IMR-90 (cell line): ENCODE measurements at regions not wholly inside any gene's neighbourhood (a gene's known extent, or its start where the extent isn't known, plus 50 kb on each side); places are given as distances from the start of the nearest gene placed in this dataset.

ENCODE experiments used
- ATAC-seq: fragments of 200-7000 bp; cut with Tn5 transposase; 2 replicates; pipeline ENCODE4 v1.9.1; 2020; ENCODE audit warnings: low read depth, mild to moderate bottlenecking, moderate library complexity
- BruUV-seq: library from RNA; stranded (reverse); fragments of 400-500 nt; replicated peaks from 2 replicates; lab custom pipeline; 2021; lab: Mats Ljungman, UMichigan
- CTCF ChIA-PET: fragments of 300-600 bp; formaldehyde crosslinking; extraction: SDS; loops from one replicate; lab custom pipeline; 2021; ENCODE audit warnings: antibody characterized with exemption; lab: Yijun Ruan, JAX
- POLR2A ChIA-PET: fragments of 300-600 bp; sonication (Branson Sonifier 250); formaldehyde crosslinking; loops from one replicate; lab custom pipeline; 2022; ENCODE audit warnings: antibody characterized with exemption; ENCODE audit not compliant: unreplicated experiment; lab: Charles Lee
- DNase-seq: peaks from one replicate; pipeline ENCODE4 v3.0.0; 2013
- H2AFZ ChIP-seq: replicated peaks from 2 replicates; pipeline ENCODE3; 2013; ENCODE audit warnings: low read length, mild to moderate bottlenecking; ENCODE audit not compliant: poor library complexity
- H2AK5ac ChIP-seq: 2 replicates; pipeline ENCODE4 v1.6.1; 2013; ENCODE audit warnings: low read depth, low read length, inconsistent platforms
- H2AK9ac ChIP-seq: replicated peaks from 2 replicates; pipeline ENCODE3; 2013; ENCODE audit warnings: mild to moderate bottlenecking, low read depth, low read length, moderate library complexity; ENCODE audit not compliant: poor library complexity
- H2BK120ac ChIP-seq: 2 replicates; pipeline ENCODE4 v1.6.1; 2013; ENCODE audit warnings: low read depth, low read length, inconsistent platforms
- H2BK15ac ChIP-seq: 3 replicates; pipeline ENCODE4 v1.6.1; 2013; ENCODE audit warnings: low read depth, low read length, inconsistent platforms
- H2BK20ac ChIP-seq: 2 replicates; pipeline ENCODE4 v1.6.1; 2013; ENCODE audit warnings: low read depth, mild to moderate bottlenecking, inconsistent platforms, low read length, moderate library complexity
- H2BK5ac ChIP-seq: 2 replicates; pipeline ENCODE4 v1.6.1; 2013; ENCODE audit warnings: mild to moderate bottlenecking, low read depth, low read length, inconsistent platforms; ENCODE audit not compliant: poor library complexity, severe bottlenecking
- H3K14ac ChIP-seq: replicated peaks from 2 replicates; pipeline ENCODE4 v1.6.1; 2013; ENCODE audit warnings: low read depth, low read length, inconsistent platforms
- H3K18ac ChIP-seq: 2 replicates; pipeline ENCODE4 v1.6.1; 2013; ENCODE audit warnings: low read depth, low read length, control low read depth
- H3K23ac ChIP-seq: 2 replicates; pipeline ENCODE4 v1.6.1; 2013; ENCODE audit warnings: low read depth, low read length, inconsistent platforms
- H3K27ac ChIP-seq: 2 replicates; pipeline ENCODE4 v1.5.1; 2013; ENCODE audit warnings: mild to moderate bottlenecking, control low read depth, low read length; ENCODE audit not compliant: insufficient read depth
- H3K27me3 ChIP-seq: 2 replicates; pipeline ENCODE4 v1.6.1; 2013; ENCODE audit warnings: low read length; ENCODE audit not compliant: control insufficient read depth, insufficient read depth
- H3K36me3 ChIP-seq: 2 replicates; pipeline ENCODE4 v1.6.1; 2013; ENCODE audit warnings: low read length, mixed read lengths; ENCODE audit not compliant: control insufficient read depth, insufficient read depth
- H3K4ac ChIP-seq: 2 replicates; pipeline ENCODE4 v1.6.1; 2013; ENCODE audit warnings: low read depth, low read length, inconsistent platforms
- H3K4me1 ChIP-seq: 2 replicates; pipeline ENCODE4 v1.6.1; 2013; ENCODE audit warnings: low read length, mixed read lengths; ENCODE audit not compliant: control insufficient read depth, insufficient read depth
- H3K4me2 ChIP-seq: 2 replicates; pipeline ENCODE4 v1.6.1; 2013; ENCODE audit warnings: low read depth, mild to moderate bottlenecking, control low read depth, low read length, moderate library complexity
- H3K4me3 ChIP-seq: 2 replicates; pipeline ENCODE4 v1.5.1; 2013; ENCODE audit warnings: low read depth, mild to moderate bottlenecking, control low read depth, low read length, moderate library complexity; ENCODE audit not compliant: insufficient read depth
- H3K56ac ChIP-seq: 2 replicates; pipeline ENCODE4 v1.6.1; 2013; ENCODE audit warnings: low read length, inconsistent platforms; ENCODE audit not compliant: insufficient read depth; ENCODE audit errors: extremely low read depth
- H3K79me1 ChIP-seq, 2 experiments: 2 replicates each; pipeline ENCODE4 v1.6.1; 2013; ENCODE audit warnings: low read length in 2 of 2, inconsistent platforms in 1 of 2, low read depth in 1 of 2
- H3K9ac ChIP-seq: 2 replicates; pipeline ENCODE4 v1.6.1; 2013; ENCODE audit warnings: low read depth, low read length, control low read depth
- H3K9me1 ChIP-seq: 2 replicates; pipeline ENCODE4 v1.6.1; 2013; ENCODE audit warnings: low read length, inconsistent platforms; ENCODE audit not compliant: insufficient read depth
- H3K9me3 ChIP-seq: 2 replicates; pipeline ENCODE4 v1.6.1; 2013; ENCODE audit warnings: low read length; ENCODE audit not compliant: control insufficient read depth, insufficient read depth
- H4K20me1 ChIP-seq: 2 replicates; pipeline ENCODE4 v1.6.1; 2013; ENCODE audit warnings: low read length, inconsistent platforms; ENCODE audit not compliant: insufficient read depth
- H4K5ac ChIP-seq: 2 replicates; pipeline ENCODE4 v1.6.1; 2013; ENCODE audit warnings: mild to moderate bottlenecking, low read depth, low read length, control low read depth
- H4K8ac ChIP-seq, 2 experiments: 2 replicates each; pipeline ENCODE4 v1.6.1; 2013; ENCODE audit warnings: low read depth in 2 of 2, low read length in 2 of 2, control low read depth in 1 of 2, inconsistent platforms in 1 of 2
- H4K91ac ChIP-seq: 2 replicates; pipeline ENCODE4 v1.6.1; 2013; ENCODE audit warnings: low read depth, low read length, inconsistent platforms; ENCODE audit not compliant: insufficient read depth
- BHLHE40 ChIP-seq: fragments of 150-350 bp; IDR thresholded peaks from 2 replicates; pipeline ENCODE4 v1.6.1; 2016; ENCODE audit warnings: mild to moderate bottlenecking, low read depth, low read length
- CEBPB ChIP-seq: IDR thresholded peaks from 2 replicates; pipeline ENCODE4 v1.6.1; 2012; ENCODE audit warnings: low read depth, low read length, improper control_type of control experiment
- CHD1 ChIP-seq: IDR thresholded peaks from 2 replicates; pipeline ENCODE4 v1.6.1; 2012; ENCODE audit warnings: low read depth, low read length, improper control_type of control experiment
- ELK1 ChIP-seq: fragments of 150-350 bp; IDR thresholded peaks from 2 replicates; pipeline ENCODE4 v1.6.1; 2016; ENCODE audit warnings: low read depth, mild to moderate bottlenecking, low read length, moderate library complexity, borderline replicate concordance
- FOS ChIP-seq: fragments of 150-350 bp; IDR thresholded peaks from 2 replicates; pipeline ENCODE4 v1.6.1; 2016; ENCODE audit warnings: low read depth, low read length
- MAFK ChIP-seq: IDR thresholded peaks from 2 replicates; pipeline ENCODE4 v1.6.1; 2012; ENCODE audit warnings: low read depth, low read length, improper control_type of control experiment
- MAZ ChIP-seq: IDR thresholded peaks from 2 replicates; pipeline ENCODE4 v1.6.1; 2012; ENCODE audit warnings: low read depth, mild to moderate bottlenecking, low read length, improper control_type of control experiment, moderate library complexity, borderline replicate concordance
- MXI1 ChIP-seq: IDR thresholded peaks from 2 replicates; pipeline ENCODE4 v1.6.1; 2012; ENCODE audit warnings: low read depth, mild to moderate bottlenecking, low read length, moderate library complexity, borderline replicate concordance
- NFE2L2 ChIP-seq: fragments of 150-350 bp; IDR thresholded peaks from 2 replicates; pipeline ENCODE4 v1.6.1; 2016; ENCODE audit warnings: low read depth, mild to moderate bottlenecking, low read length
- POLR2A ChIP-seq: IDR thresholded peaks from 2 replicates; pipeline ENCODE4 v1.6.1; 2012; ENCODE audit warnings: mild to moderate bottlenecking, low read depth, low read length
- RAD21 ChIP-seq: IDR thresholded peaks from 2 replicates; pipeline ENCODE4 v1.6.1; 2012; ENCODE audit warnings: low read length, improper control_type of control experiment
- RCOR1 ChIP-seq: IDR thresholded peaks from 2 replicates; pipeline ENCODE4 v1.6.1; 2012; ENCODE audit warnings: mild to moderate bottlenecking, low read length, improper control_type of control experiment; ENCODE audit not compliant: insufficient replicate concordance
- RFX5 ChIP-seq: IDR thresholded peaks from 2 replicates; pipeline ENCODE4 v1.8.0; 2012; ENCODE audit warnings: low read depth, mild to moderate bottlenecking, low read length, moderate library complexity
- SMC3 ChIP-seq: fragments of 150-350 bp; IDR thresholded peaks from 2 replicates; pipeline ENCODE4 v1.6.1; 2016; ENCODE audit warnings: low read depth, mild to moderate bottlenecking, antibody characterized with exemption, low read length, moderate library complexity
- WGBS, 2 experiments: methylation state at CpG; one replicate each; pipeline versions ENCODE4 v1.1.5 to v1.1.7; 2013; ENCODE audit warnings: missing lambda C conversion rate in 2 of 2; ENCODE audit not compliant: insufficient read length in 1 of 2; ENCODE audit errors: extremely low coverage in 2 of 2; 5-methylcytosine and 5-hydroxymethylcytosine counted together
- dilution Hi-C: fragments of 300-500 bp; cut with HindIII; formaldehyde crosslinking; loops from one replicate; pipeline ENCODE4 v1.14.3; 2018; ENCODE audit warnings: low sequenced_read_pairs; ENCODE audit not compliant: unreplicated experiment
- in situ Hi-C: fragments of 300-500 bp; cut with MboI; formaldehyde crosslinking; loops from 3 replicates; pipeline ENCODE4 v1.14.3; 2019; ENCODE audit warnings: low sequenced_read_pairs, inconsistent platforms, mixed read lengths
- intact Hi-C: fragments of 100-400 bp; cut with micrococcal nuclease; formaldehyde crosslinking; loops from 2 replicates; pipeline ENCODE4 v1.10.0; 2022
- TF ChIP-seq, protein P1 (sequence below): fragments of 150-350 bp; IDR thresholded peaks from 2 replicates; pipeline ENCODE4 v1.6.1; 2017; ENCODE audit warnings: mild to moderate bottlenecking, antibody characterized with exemption, low read length, low read depth
- TF ChIP-seq, protein P2 (sequence below): conservative IDR thresholded peaks from 2 replicates; pipeline ENCODE4 v1.5.1; 2012; ENCODE audit warnings: mild to moderate bottlenecking, low read depth, low read length, improper control_type of control experiment

DNA sequence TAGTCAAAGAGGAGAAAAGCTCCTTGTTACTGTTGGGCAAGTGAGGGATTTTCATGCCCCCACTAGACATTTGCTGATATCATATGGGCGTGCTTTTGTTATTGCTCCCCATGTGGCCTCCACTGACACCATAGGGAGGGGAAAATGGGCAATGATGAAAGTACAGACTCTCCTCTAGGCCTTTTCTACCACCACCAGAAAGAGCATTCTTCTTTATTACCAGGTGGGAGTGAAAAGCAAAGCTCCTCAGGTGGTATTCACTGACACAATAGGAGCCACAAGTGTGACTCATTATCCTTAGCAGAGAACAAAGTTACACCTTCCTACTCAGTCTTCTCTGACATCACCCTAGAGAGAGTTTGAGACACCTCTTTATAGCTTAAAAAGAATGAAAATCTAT is 667.1 kb downstream of the LTN1 start:
- H4K5ac ChIP-seq = no peak overlapping the region
- dilution Hi-C loops = no loop called here
- H3K9me1 ChIP-seq = no peaks in the 10 kb centered on the region
- H3K18ac ChIP-seq = no peak overlapping the region
- H3K4me1 ChIP-seq = no peaks in the 10 kb centered on the region
- no TSS peak for BruUV-seq
- TF ChIP-seq RCOR1 = no peak
- no peak for TF ChIP-seq BHLHE40
- TF ChIP-seq MAFK = no peak
- no peak for TF ChIP-seq POLR2A
- no peak for TF ChIP-seq ELK1
- TF ChIP-seq RAD21 = no peak
- TF ChIP-seq FOS = no peak
- no peak for TF ChIP-seq MXI1
- TF ChIP-seq SMC3 = no peak
- TF ChIP-seq RFX5 = no peak
- no peak for TF ChIP-seq MAZ
- TF ChIP-seq, protein P1, sequence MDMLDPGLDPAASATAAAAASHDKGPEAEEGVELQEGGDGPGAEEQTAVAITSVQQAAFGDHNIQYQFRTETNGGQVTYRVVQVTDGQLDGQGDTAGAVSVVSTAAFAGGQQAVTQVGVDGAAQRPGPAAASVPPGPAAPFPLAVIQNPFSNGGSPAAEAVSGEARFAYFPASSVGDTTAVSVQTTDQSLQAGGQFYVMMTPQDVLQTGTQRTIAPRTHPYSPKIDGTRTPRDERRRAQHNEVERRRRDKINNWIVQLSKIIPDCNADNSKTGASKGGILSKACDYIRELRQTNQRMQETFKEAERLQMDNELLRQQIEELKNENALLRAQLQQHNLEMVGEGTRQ = no peak
- TF ChIP-seq CEBPB = no peak
- no peak for TF ChIP-seq CHD1
- TF ChIP-seq NFE2L2 = no peak
- TF ChIP-seq, protein P2, sequence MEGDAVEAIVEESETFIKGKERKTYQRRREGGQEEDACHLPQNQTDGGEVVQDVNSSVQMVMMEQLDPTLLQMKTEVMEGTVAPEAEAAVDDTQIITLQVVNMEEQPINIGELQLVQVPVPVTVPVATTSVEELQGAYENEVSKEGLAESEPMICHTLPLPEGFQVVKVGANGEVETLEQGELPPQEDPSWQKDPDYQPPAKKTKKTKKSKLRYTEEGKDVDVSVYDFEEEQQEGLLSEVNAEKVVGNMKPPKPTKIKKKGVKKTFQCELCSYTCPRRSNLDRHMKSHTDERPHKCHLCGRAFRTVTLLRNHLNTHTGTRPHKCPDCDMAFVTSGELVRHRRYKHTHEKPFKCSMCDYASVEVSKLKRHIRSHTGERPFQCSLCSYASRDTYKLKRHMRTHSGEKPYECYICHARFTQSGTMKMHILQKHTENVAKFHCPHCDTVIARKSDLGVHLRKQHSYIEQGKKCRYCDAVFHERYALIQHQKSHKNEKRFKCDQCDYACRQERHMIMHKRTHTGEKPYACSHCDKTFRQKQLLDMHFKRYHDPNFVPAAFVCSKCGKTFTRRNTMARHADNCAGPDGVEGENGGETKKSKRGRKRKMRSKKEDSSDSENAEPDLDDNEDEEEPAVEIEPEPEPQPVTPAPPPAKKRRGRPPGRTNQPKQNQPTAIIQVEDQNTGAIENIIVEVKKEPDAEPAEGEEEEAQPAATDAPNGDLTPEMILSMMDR = no peak
- no peak overlapping the region for H3K14ac ChIP-seq
- H3K56ac ChIP-seq = no peak overlapping the region
- H2BK15ac ChIP-seq = no peak overlapping the region
- H3K27me3 ChIP-seq = no peaks in the 10 kb centered on the region
- no peak overlapping the region for H2AK5ac ChIP-seq
- H3K27ac ChIP-seq = no peak overlapping the region
- no peak overlapping the region for H3K4ac ChIP-seq
- no peak overlapping the region for H3K9ac ChIP-seq
- H3K36me3 ChIP-seq = no peaks in the 10 kb centered on the region
- H3K9me3 ChIP-seq = peaks cover 8% of the 10 kb centered on the region
- no peak overlapping the region for H3K4me3 ChIP-seq
- H2AFZ ChIP-seq = no peak overlapping the region
- no peak for ATAC-seq
- H3K4me2 ChIP-seq = no peak overlapping the region
- ChIA-PET POLR2A (no interaction called here), CTCF (interaction anchor here (1.0 kb wide), 1 partner anchor 14 kb away, joined by 3 read pairs; no protein-coding TSS in a partner anchor)
- H3K79me1 ChIP-seq = no peaks in the 10 kb centered on the region
- H3K23ac ChIP-seq = no peak overlapping the region
- no peak overlapping the region for H4K8ac ChIP-seq
- DNase-seq = no peak
- H2BK20ac ChIP-seq = no peak overlapping the region
- H2BK120ac ChIP-seq = no peak overlapping the region
- no peak overlapping the region for H2AK9ac ChIP-seq
- no peak overlapping the region for H2BK5ac ChIP-seq
- in situ Hi-C loops = loop anchor here (25.0 kb wide), 1 partner anchor 763 kb away; no protein-coding TSS in a partner anchor
- H4K91ac ChIP-seq = no peak overlapping the region
- H4K20me1 ChIP-seq = no peaks in the 10 kb centered on the region
- intact Hi-C loops = loop anchor here (10.0 kb wide), 1 partner anchor 71 kb away; no protein-coding TSS in a partner anchor
- WGBS, 2 experiments = no CpG with 5 or more reads among the region's 1 CpG
